Astrocyte (in vitro differentiated cells and primary cell): ENCODE measurements at regions not wholly inside any gene's neighbourhood (a gene's known extent, or its start where the extent isn't known, plus 50 kb on each side); places are given as distances from the start of the nearest gene placed in this dataset.

Source experiments
- CTCF ChIP-seq: IDR thresholded peaks from 2 replicates; pipeline ENCODE4 v1.5.1; 2011; ENCODE audit warnings: low read depth, mild to moderate bottlenecking, inconsistent platforms, low read length, moderate library complexity; ENCODE audit not compliant: insufficient read depth
- EZH2 ChIP-seq: IDR thresholded peaks from 2 replicates; pipeline ENCODE4 v1.6.1; 2012; ENCODE audit warnings: mild to moderate bottlenecking, low read length, inconsistent platforms; ENCODE audit not compliant: insufficient read depth

GRCh38 chr2:83217854-83218253 is 1241.2 kb downstream of the SUCLG1 start:
- TF ChIP-seq EZH2, result no peak
- no peak for TF ChIP-seq CTCF
